ENCODE measurements at regions not wholly inside any gene's neighbourhood (a gene's known extent, or its start where the extent isn't known, plus 50 kb on each side); places are given as distances from the start of the nearest gene placed in this dataset.
A peak's percentile ranks its signal among the peaks of the same experiment; 100 is the strongest.
"Not testable (repeated sequence)": the region's sequence is repeated elsewhere in the genome, so short reads cannot be mapped to it uniquely, and the experiment has no call there.

DNA sequence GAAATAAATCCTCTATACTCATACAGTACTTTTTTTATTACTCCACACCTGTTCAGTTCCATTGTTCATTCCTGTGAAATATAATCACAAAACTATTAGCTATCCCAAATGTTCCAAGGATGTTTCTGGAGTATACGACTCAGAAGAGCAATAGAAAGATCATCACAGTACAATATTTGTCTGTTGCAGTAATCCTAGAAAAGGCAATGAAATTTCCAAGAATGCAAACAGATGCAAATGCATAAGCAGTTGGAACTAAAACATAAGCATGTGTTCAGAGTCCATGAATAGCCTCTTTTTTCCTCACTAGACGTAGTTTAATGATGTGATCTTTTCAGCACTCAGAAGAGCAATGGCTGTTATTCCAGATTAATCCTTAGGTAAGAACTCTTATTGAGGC is 55.2 kb downstream of the RTL3 start:
- DNase-seq = no peak

DNA sequence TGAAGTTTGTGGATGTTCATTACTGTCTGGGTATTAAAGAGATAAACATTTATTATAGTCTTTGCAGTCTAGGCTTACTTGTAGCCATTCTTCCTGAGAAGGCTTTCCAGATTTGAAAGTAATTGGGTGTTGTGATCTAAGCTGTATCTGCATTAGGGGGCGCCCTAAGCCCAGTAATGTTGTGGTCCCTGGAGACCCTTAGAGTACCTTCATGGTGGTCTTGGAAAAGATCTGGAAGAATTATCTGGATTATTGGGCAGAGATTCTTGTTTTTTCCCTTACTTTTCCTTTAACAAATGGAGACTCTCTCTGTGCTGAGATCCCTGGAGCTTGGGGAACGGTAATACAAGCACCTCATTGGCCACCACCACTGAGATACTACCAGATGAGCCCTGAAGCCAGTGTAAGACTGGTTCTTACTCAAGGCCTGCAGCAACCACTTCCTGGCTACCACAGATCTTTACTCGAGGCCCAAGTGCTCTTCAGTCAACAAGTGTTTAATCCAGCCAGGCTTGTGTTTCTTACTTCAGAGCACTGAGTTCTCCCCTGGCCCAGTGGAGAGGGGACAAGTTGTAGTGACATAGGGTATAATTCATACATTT is 63.1 kb downstream of the RTL3 start:
- DNase-seq = no peak

GRCh38 chrX:78593701-78594100 is 65.4 kb downstream of the RTL3 start:
- DNase-seq = no peak

GRCh38 chrX:78592030-78592429 is 67.1 kb downstream of the RTL3 start:
- DNase-seq = no peak

DNA sequence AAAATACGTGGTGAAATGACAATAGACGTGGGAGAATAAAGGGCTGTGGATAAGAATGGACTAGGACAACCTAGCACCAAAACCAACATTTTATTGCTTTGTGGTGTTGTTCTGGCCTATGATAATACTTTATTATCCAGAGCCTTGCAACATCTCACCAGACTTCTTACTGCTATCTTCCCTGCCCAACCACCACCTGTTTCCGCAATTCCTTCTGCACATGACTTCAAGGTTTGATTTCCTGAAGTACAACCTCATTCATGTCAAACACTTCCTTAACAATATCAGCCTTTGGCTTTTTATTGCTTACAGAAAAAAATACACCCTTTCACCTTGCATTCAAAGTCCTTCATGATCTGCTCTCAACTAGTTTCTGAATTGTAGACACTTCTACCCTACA is 84.8 kb downstream of the RTL3 start:
- no peak for DNase-seq

GRCh38 chrX:78573630-78574029 is 85.5 kb downstream of the RTL3 start:
- no peak for DNase-seq

GRCh38 chrX:78571849-78572248 is 87.3 kb downstream of the RTL3 start:
- no peak for DNase-seq

DNA sequence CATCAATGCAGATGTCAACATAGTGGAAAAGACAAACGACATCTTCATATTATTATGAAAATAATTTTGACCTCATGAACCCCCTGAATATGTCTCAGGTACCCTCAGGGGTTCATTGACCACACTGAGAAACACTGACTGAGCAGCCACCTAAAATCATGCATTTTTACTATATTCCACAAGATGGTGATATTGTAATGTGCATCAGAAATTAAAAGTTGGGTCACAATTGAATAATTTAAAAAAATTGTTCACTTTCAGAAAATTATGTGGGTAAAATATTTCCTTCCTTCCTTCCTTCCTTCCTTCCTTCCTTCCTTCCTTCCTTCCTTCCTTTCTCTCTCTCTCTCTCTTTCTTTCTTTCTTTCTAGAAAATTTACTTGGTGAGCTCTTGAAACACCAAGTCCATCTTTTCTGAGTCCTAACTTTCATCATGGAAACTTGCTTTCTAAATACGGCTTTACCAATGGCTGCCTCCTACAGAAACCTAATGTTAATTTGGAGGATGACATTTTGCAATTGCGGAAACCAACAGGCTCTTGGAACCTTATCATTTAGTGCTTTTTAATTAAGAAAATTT is 103.6 kb downstream of the RTL3 start:
- peak; percentile 32 for DNase-seq

- not testable (repeated sequence) for DNase-seq
Measured at GRCh38 chrX:78552628-78553027, 106.5 kb downstream of the RTL3 start.

DNA sequence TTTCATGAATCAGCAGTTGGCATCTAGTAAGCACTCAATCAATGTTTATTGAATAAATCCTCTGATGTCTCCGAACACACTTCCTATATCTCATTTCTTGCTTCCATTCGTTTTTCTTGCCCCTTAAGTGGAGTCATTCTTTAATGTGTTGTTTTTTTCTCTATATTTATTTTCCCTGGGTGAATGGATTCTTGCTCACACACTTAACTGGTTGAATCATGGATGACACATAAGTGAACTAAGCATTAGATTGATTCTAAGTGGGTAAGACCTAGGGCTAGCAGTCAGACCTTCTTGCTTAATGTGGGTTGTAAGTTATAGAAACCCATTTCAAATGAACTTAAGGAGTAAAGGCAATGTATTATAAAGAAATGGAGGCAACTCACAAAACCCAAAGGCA is 111.1 kb downstream of the RTL3 start:
- DNase-seq = no peak

DNA sequence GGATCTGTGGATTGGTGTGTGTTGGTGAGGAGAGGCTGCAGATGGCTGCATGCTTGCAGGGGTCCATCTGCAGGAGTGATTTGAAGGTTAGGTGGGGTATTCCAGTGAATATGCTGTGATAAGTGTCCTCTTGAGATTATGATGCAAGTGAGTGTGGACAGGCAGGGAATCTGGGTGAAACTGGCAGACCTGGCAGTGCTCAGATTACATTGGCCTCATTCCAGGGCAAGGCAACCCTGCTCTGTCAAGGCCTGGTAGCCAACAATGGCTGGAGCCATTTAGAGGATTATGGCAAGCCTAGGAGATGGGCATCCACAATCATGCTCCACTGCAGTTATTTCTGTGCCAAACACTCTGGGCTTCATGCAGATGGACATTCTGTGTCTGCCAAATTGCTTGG is 113.9 kb downstream of the RTL3 start:
- DNase-seq = no peak

DNA sequence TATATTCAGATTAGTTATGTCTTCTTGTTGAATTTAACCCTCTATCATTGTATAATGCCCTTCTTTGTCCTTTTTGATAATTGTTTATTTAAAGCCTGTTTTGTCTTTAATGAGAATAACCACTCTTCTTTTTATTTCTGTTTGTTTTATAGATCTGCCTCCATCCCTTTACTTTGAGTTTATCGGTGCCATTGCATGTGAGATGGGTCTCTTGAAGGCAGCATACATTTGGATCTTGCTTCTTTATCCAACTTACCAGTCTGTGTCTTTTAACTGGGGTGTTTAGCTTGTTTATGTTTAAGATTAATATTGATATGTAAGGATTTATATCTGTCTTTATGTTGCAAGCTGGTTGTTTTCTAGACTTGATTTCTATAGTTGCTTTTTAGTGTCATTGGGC is 115.8 kb downstream of the RTL3 start:
- DNase-seq = no peak

GRCh38 chrX:78540171-78540570 is 119.0 kb downstream of the RTL3 start:
- DNase-seq = no peak

DNA sequence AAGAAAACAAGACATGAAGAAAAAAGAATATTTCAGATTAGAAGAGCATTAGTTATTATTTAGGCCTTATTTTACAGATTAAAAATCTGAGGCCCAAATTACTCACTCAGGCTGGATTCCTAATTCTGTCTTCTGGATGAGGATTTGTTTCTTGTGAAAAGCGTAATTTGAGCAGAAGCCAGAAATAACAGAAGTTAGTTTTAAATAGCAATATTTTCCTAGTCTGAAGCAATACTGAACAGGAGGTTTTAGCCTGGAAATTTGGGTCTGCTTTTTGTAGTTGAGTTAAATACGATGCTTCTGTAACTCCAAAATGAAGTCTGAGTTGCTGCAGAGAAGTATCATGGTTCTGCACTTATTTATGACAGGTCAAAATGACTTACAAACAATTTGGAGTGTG is 124.9 kb downstream of the RTL3 start:
- no peak for DNase-seq

GRCh38 chrX:78532363-78532762 is 126.8 kb downstream of the RTL3 start:
- no peak for DNase-seq

DNA sequence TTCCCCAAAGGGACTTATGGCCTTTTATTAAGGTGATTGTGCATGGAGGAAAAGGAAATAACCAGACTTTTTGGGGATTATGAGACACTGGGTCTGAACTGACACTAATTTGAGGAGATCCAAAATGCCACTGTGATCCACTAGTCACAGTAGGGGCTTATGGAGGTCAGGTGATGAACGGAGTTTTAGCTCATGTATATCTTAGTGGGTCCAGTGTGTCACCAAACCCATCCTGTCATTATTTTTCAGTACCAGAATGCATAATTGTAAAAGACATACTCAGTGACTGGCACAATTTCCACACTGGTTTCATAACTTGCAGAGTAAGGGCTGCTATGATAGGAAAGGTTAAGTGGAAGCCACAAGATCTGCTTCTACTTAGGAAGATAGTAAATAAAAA is 131.3 kb downstream of the RTL3 start:
- DNase-seq = no peak

GRCh38 chrX:78527263-78527662 is 131.9 kb downstream of the RTL3 start:
- peak; percentile 54 for DNase-seq

- no peak for DNase-seq
Measured at GRCh38 chrX:78522601-78523000, 136.5 kb downstream of the RTL3 start.

GRCh38 chrX:78517124-78517523 is 142.0 kb downstream of the RTL3 start:
- DNase-seq = peak; percentile 90

- peak; percentile 84 for DNase-seq
Measured at GRCh38 chrX:78514852-78515251, 144.3 kb downstream of the RTL3 start.

GRCh38 chrX:78513971-78514738 is 145.0 kb downstream of the RTL3 start:
- no peak for DNase-seq

DNA sequence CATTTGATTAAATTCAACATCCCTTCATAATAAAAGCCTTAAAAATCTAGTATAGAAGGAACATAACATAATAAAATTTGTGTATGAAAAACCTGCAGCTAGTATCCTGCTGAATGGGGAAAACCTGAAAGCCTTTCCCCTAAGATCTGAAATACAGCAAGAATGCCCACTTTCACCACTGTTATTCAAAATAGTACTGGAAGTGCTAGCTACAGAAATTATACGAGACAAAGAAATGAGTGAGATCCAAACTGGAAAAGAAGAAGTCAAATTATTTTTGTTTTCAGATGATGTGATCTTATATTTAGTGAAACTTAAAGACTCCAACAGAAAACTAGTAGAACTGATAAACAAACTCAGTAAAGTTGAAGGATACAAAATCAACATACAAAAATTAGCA is 152.9 kb downstream of the RTL3 start:
- no peak for DNase-seq

DNA sequence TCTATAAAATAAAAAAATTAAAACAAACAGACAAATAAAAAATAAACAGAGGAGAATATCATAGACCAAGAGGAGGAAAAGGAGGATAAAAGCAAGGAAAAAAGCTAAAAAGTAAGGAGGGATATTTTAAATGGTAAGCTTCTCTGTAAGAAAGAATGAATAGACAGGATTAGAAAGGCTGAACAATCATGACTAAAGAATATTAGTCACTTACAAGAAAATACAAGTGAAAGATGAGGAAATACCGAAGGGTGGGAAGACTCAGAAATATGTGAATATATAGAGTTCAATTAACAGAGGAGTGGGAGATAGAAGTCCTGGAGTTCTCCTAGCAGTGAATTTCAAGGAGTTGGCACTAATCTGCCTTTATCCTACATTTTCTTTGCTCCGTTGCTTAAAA is 162.6 kb downstream of the RTL3 start:
- no peak for DNase-seq

DNA sequence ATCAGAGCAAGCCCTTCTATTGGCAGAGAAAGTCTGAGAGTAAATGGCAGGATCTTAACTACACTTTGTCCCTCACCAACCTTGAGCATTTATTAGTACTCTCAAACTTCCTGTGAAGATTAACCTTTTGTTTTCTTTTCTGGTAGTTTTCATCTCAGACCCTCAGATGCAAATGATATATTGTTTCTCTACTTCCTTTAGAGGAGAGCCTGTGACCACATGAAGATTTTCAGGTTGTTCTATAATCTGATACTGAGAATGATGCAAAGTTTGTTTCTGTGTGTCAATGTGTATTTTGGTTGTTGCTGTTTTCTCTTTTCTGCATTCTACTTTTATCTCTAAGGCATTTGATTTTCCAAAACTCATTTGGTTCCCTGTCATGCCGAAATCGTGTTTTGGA is 165.8 kb upstream of the CYSLTR1 start:
- no peak for DNase-seq

DNA sequence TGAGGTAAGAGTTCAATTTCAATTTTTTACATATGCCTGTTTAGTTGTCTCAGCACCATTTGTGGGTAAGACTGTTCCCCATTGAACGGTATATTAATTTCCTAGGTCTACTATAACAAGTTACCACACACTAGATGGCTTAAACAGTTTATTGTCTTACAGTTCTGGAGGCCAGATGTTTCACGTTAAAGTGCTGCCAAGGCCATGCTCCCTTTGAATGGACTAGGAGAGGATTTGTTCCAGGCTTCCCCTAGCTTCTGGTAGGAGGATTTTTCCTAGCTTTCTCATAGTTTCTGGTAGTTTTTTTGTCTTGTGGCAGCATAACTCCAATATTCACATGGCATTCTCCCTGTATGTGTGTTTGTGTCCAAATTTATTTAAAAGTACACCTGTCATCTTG is 149.3 kb upstream of the CYSLTR1 start:
- no peak for DNase-seq
